ENCODE measurements at regions not wholly inside any gene's neighbourhood (a gene's known extent, or its start where the extent isn't known, plus 50 kb on each side); places are given as distances from the start of the nearest gene placed in this dataset.

GRCh38 chr1:232577772-232578171 lies 52.2 kb downstream of the SIPA1L2 start:
- Histone ChIP-seq H3K4me1 (no peaks in the 10 kb centered on the region), H3K9me3 (no peaks in the 10 kb centered on the region), H3K36me3 (ENCODE audit: control insufficient read depth, insufficient read depth, low read length) (no peaks in the 10 kb centered on the region), H3K27me3 (replicated peaks; ENCODE audit: control insufficient read depth, insufficient read depth, low read length) (no peaks in the 10 kb centered on the region), H3K4me3 (ENCODE audit: low read depth, low read length) (no peak overlapping the region)
- intact Hi-C loops (cut with micrococcal nuclease; ENCODE audit: unreplicated experiment), result no loop called here
- H3K27me3 Mint-ChIP-seq (ENCODE audit: insufficient read depth, unreplicated experiment), result no peaks in the 10 kb centered on the region
- ChIA-PET POLR2A (no interaction called here), CTCF (no interaction called here)
- BruUV-seq (replicated peaks), result no TSS peak
- no peak overlapping the region for H3K4me3 Mint-ChIP-seq (ENCODE audit: unreplicated experiment)
- no peaks in the 10 kb centered on the region for H3K36me3 Mint-ChIP-seq (ENCODE audit: insufficient read depth, unreplicated experiment)
- no peak for DNase-seq
- TF ChIP-seq CTCF (IDR thresholded peaks at IDR 0.05; ENCODE audit: insufficient read depth in 1 of 2, low read depth in 1 of 2, low read length in 1 of 2, severe bottlenecking in 1 of 2, unreplicated experiment in 1 of 2), result no peak
- H3K4me1 Mint-ChIP-seq (ENCODE audit: low read depth, unreplicated experiment), result no peaks in the 10 kb centered on the region
- no peak overlapping the region for H3K27ac Mint-ChIP-seq (ENCODE audit: unreplicated experiment)
- no peaks in the 10 kb centered on the region for H3K9me3 Mint-ChIP-seq (ENCODE audit: unreplicated experiment)

- intact Hi-C loops (cut with micrococcal nuclease; ENCODE audit: unreplicated experiment), result no loop called here
- Histone ChIP-seq H3K9me3 (no peaks in the 10 kb centered on the region), H3K36me3 (ENCODE audit: control insufficient read depth, insufficient read depth, low read length) (no peaks in the 10 kb centered on the region), H3K4me3 (ENCODE audit: low read depth, low read length) (no peak overlapping the region), H3K27me3 (replicated peaks; ENCODE audit: control insufficient read depth, insufficient read depth, low read length) (no peaks in the 10 kb centered on the region), H3K4me1 (no peaks in the 10 kb centered on the region)
- no peak for TF ChIP-seq CTCF (IDR thresholded peaks at IDR 0.05; ENCODE audit: insufficient read depth in 1 of 2, low read depth in 1 of 2, low read length in 1 of 2, severe bottlenecking in 1 of 2, unreplicated experiment in 1 of 2)
- CTCF ChIA-PET, result no interaction called here
- Mint-ChIP-seq H3K36me3 (ENCODE audit: insufficient read depth, unreplicated experiment) (no peaks in the 10 kb centered on the region), H3K27ac (ENCODE audit: unreplicated experiment) (no peak overlapping the region), H3K4me1 (ENCODE audit: low read depth, unreplicated experiment) (no peaks in the 10 kb centered on the region), H3K27me3 (ENCODE audit: insufficient read depth, unreplicated experiment) (no peaks in the 10 kb centered on the region), H3K9me3 (ENCODE audit: unreplicated experiment) (no peaks in the 10 kb centered on the region), H3K4me3 (ENCODE audit: unreplicated experiment) (no peak overlapping the region)
- POLR2A ChIA-PET, result interaction anchor here (0.6 kb wide), 1 partner anchor 784 kb away, joined by 3 read pairs; no protein-coding TSS in a partner anchor
- DNase-seq, result no peak
- no TSS peak for BruUV-seq (replicated peaks)
Observed at GRCh38 chr1:232576537-232576936, 53.4 kb downstream of the SIPA1L2 start.

- Histone ChIP-seq H3K9me3 (no peaks in the 10 kb centered on the region), H3K4me1 (no peaks in the 10 kb centered on the region), H3K36me3 (ENCODE audit: control insufficient read depth, insufficient read depth, low read length) (no peaks in the 10 kb centered on the region), H3K4me3 (ENCODE audit: low read depth, low read length) (no peak overlapping the region), H3K27me3 (replicated peaks; ENCODE audit: control insufficient read depth, insufficient read depth, low read length) (no peaks in the 10 kb centered on the region; the same call in 1 of the 2 replicates)
- no peaks in the 10 kb centered on the region for H3K9me3 Mint-ChIP-seq (ENCODE audit: unreplicated experiment)
- ChIA-PET POLR2A (no interaction called here), CTCF (no interaction called here)
- H3K27me3 Mint-ChIP-seq (ENCODE audit: insufficient read depth, unreplicated experiment), result no peaks in the 10 kb centered on the region
- intact Hi-C loops (cut with micrococcal nuclease; ENCODE audit: unreplicated experiment), result no loop called here
- H3K36me3 Mint-ChIP-seq (ENCODE audit: insufficient read depth, unreplicated experiment), result no peaks in the 10 kb centered on the region
- no TSS peak for BruUV-seq (replicated peaks)
- no peak overlapping the region for H3K4me3 Mint-ChIP-seq (ENCODE audit: unreplicated experiment)
- H3K4me1 Mint-ChIP-seq (ENCODE audit: low read depth, unreplicated experiment), result no peaks in the 10 kb centered on the region
- H3K27ac Mint-ChIP-seq (ENCODE audit: unreplicated experiment), result no peak overlapping the region
- DNase-seq, result no peak
- TF ChIP-seq CTCF (IDR thresholded peaks at IDR 0.05; ENCODE audit: insufficient read depth in 1 of 2, low read depth in 1 of 2, low read length in 1 of 2, severe bottlenecking in 1 of 2, unreplicated experiment in 1 of 2), result no peak
Observed at GRCh38 chr1:232575763-232576040, 54.2 kb downstream of the SIPA1L2 start.
